HG03565 (cell line): ENCODE measurements at regions not wholly inside any gene's neighbourhood (a gene's known extent, or its start where the extent isn't known, plus 50 kb on each side); places are given as distances from the start of the nearest gene placed in this dataset.
"Not testable (repeated sequence)": the region's sequence is repeated elsewhere in the genome, so short reads cannot be mapped to it uniquely, and the experiment has no call there.

Experiments
- ATAC-seq: cut with Tn5 transposase; IDR thresholded peaks from one replicate; pipeline ENCODE4 v1.9.1; 2021; ENCODE audit warnings: mild to moderate bottlenecking, moderate library complexity; ENCODE audit not compliant: unreplicated experiment

DNA sequence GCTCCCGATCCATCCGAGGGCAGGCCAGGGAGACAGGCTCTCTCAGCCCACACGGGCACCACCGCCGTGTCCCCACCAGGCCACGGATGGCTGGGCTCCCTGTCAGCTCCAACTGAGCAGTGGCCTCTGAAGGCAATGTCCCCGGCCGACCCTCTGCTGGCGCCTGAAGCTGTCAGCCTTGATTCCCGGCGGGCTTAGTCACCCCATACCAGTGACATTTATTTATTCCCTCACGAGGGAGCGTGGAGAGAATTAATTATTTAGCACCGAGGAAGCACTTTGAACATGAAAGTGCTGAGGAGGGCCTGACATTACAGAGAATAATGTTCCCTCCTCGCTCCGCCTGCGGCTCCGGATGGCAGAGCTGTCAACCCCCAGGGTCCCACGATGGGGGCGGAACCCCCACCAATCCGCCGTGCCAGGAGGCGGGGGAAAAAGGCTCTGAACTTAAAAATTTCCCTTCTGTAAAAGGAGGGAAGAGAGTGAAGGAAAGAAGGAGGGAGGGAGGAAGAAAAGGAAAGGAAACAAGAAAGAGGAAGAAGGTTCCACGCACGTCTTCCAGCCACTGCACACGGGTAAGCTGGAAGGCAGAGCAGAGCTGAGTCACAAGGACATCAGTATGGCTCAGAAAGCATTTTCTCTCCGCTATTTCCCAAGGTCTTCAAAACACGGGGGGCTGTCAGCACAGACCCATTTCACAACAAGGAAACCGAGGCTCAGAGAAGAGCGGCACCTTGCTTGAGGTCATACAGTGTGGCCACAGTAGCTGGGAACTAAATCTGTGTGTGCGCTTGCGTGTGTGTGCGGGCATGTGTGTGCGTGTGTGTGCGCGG, 108.7 kb upstream of the NCOR2 start:
- ATAC-seq, result no peak

DNA sequence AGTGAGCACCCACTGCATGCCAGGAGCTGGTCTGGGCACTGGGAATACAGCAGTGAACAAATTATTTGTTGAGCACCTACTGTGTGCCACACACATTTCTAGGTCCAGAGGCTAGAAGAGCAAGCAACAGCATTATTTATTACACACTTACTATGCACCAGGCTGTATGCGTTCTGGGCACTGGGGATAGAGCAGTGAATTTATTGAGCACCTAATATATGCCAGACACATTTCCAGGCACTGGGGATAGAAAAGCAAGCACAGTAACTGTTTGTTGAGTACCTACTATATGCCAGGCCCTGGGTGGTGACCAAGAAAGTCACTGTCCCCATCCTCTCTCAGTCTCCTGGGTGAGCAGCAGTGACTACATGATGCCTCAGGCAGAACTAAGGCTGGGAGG, 107.5 kb upstream of the NCOR2 start:
- no peak for ATAC-seq

DNA sequence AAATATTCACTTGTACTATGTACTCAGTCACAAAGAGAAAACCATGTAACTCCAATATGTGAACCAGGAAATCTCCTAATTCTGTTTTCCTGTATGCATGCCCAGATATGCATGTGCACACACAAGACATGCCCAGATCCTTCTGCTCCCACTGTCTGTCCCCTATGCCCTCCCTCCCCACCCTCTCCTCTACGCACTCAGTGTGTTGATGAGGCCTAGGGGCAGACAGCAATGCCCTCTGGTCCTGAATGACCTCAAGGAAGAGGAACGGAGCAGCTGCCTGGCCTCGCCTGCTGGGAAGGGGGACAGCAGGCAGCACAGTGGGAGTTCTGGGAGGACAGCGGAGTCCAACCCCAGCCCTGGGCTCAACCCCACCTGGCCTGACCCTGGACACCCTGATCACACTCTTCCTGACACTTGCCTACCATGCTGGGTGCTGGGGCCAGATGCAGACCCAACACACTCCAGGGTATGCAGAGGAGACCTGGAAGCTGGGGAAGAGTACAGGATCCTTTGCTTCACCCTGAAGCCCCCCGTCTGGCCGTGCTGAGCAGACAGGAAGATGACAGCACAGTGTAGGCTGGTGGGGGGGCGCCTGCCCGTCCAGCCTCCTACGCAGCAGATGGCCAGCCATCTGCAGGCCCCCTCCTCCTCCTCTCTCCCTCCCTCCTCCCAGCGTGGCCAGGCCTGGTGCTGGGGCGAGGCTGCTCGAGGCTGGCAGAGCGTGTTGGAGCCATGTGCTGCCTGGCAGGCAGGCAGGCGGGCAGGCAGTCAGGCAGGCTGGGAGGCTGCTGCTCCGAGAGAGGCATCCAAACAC, 106.6 kb upstream of the NCOR2 start:
- ATAC-seq, result no peak

GRCh38 chr12:124669271-124669721, 101.9 kb upstream of the NCOR2 start:
- not testable (repeated sequence) for ATAC-seq

- no peak for ATAC-seq
Observed at GRCh38 chr12:124668602-124669001, 101.2 kb upstream of the NCOR2 start.

DNA sequence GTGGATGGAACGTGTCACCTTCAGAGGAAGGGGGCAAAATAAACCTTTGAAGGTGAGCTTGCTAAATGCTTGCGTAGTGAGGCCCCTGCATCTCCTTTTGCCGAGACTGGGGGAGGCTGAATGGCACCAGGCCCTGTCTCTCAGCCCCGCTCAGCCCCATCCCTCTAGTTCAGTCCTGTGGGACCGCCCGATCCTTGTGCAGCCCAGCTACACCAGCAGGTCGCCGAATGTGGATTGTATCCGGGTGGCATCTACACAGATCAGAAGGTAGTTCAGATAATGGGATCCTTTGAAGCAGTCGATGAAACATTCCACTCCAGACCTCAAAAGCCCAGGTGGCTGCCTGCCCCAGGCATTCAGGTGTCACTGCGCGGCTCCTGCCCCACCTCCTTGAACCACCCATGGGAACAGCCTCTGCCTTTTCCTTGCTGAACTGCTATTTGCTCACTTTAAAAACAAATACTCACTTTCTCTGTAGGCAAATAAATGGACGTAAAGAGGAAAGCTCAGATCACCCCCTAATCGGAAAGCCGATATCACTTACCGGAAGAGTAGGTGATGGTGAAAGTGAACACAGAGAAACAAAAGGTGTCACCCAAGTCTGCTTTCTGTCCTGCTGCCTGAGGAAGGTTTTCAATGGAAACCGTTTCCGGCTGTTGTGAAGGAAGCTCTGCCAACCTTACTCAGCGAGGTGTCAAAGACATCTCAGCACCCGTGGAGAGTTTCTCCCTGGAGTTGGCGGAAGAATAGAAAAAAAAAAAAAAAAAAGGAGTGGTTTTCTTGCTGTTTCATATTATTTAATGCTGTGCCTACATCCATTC, 100.3 kb upstream of the NCOR2 start:
- no peak for ATAC-seq

DNA sequence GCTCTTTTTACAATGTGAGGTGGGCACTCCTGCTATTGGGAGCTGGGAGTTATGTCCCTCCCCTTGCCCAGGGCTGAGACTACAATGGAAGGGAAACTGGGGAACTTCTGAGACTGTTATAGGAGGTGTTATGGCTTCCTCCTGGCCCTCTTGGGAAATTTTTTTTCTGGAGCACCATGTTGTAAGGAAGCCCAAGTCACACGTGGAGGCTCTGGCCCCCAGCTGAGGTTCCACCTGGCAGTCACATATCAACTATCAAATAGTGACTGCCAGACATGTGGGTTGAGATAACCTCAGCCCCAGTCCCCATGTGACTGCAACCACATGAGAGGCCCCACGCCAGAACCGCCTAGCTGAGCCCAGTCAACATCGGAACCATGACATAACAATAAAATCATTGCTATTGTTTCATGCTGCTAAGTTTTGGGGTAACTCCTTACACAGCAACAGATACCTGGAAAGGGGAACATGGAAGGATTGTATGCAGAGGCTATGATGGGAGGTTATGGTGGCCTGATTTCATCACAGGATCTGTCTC, 99.4 kb upstream of the NCOR2 start:
- ATAC-seq, result no peak

DNA sequence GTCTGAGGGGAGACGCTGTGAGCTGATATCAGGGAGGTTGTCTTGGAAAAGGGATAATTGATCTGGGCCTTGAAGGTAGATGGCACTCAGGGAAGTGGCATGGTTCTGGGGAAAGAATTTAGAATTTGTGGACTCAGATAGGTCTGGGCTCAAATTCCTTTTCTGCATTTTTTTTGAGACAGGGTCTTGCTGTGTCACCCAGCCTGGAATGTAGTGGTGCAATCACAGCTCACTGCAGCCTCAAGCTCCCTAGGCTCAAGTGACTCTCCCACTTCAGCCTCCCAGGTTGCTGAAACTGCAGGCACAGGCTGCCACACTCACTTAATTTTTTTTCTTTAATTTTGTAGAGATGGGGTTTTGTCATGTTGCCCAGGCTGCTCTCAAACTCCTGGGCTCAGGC, 98.1 kb upstream of the NCOR2 start:
- ATAC-seq, result no peak

- no peak for ATAC-seq
Observed at GRCh38 chr12:124664395-124665111, 97.1 kb upstream of the NCOR2 start.

DNA sequence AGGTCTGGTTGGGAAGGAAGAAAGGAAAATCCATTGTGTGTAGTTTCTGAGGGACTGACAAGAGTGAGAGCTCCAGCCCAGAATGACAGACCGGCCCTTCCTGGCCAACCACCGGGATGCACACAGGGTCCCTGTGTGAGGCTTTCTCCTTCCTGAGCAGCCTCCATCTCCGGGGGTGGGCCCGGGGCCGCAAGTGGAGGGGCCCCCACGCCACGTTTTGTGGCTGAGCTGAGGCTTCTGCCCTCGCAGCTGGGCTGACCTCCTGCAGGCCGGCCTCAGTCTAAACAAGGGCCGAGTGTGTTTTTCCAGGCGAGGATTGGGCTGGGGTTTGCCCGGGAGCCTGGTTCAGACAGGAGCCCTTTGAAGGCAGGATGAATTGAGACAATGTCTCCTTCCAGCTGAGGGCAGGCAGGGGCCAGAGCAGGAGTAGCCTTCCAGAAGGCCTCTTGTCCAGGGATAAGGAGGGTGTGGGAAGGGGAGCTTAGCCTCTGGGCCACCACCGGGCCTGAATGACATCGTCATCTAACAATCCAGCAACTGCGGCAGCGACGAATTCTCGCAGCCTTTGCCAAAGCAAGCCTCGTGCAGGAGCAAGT, 96.5 kb upstream of the NCOR2 start:
- no peak for ATAC-seq

- ATAC-seq, result no peak
Observed at GRCh38 chr12:124663206-124663605, 95.8 kb upstream of the NCOR2 start.

GRCh38 chr12:124661341-124661740, 93.9 kb upstream of the NCOR2 start:
- no peak for ATAC-seq

- ATAC-seq, result no peak
Observed at GRCh38 chr12:124660851-124661250, 93.4 kb upstream of the NCOR2 start.

DNA sequence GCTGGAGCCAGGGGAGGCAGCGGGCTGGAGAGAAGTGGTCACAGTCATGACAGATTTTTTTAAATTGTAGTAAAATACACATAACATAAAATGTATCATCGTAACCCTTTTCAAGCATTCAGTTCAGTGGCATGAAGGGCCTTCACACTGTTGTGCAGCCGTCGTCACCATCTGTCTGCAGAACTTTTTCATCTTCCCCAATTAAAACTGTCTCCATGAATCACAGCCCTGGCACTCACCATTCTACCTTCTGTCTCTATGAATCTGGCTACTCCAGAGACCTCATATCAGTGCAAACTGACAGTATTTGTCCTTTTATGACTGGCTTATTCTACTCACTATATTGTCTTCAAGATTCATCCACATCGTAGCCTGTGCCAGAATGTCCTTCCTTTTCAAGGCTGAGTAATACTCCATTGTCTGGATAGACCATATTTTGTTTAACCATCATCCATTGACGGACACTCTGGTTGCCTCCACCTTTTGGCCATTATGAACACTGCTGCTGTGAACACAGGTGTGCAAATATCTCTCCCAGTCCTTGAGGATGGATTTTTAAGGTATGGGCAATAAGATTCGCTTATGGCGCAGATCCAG, 91.5 kb upstream of the NCOR2 start:
- ATAC-seq, result no peak

- no peak for ATAC-seq
Observed at GRCh38 chr12:124658302-124658701, 90.9 kb upstream of the NCOR2 start.

DNA sequence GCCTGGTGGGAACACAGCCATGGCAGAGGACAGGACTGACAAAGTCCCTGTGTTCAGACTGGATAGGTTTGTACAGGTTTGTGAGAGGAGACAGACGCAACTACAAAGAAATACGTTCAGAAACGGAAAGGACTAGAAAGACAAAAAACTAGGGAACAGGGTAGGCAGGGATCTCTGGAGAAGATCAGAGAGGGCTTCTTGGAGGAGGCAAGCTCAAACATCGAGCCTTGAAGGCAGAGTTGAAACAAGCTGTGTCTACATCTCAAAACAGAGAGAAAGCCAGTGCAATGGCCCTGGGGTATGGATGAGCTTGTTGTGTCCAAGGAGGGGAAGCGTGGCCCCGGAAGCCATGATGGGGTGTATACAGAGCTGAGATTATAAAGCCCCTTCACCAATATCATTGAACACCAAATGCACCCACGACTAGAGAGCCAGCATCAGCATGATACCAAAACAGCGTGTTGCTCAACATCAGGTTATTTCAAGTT, 89.6 kb upstream of the NCOR2 start:
- no peak for ATAC-seq

DNA sequence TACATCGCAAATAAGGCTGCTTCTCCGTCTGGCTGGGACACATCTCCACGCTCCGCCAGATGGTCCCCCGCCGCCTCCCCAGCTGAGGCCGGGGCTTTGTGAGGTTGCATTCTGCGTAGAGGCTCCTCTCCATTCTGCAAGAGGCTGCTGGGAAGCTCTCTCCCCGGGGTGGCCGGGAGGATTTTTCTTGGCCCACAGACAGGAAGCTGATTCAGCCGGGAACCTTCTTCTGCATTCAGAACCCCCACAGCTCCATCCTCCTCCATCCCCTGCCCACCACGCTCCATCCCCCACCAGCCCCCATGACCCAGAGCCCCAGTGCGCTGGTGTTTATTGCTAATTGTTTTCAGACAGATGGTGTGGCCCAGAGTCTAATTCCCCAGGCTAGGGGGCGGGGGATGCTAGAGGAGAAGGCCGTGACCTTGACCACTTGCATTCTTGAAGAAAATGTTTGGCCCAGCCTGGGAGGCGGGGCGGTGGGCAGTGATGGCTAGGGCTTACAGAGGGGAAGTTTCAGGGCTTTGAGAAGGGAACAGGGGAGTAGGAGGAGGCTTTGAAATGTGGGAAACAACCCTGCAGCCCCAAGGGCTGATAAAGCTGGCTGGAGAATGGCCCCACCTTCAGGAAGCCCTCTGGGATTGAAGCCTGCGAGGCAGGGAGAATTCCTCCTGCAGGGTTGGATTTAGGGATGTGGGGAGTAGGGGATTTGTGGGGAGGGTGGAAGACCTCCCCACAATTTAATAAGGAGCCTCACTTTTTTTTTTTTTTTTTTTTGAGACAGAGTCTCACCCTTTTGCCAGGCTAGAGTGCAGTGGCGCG, 88.5 kb upstream of the NCOR2 start:
- ATAC-seq, result no peak

DNA sequence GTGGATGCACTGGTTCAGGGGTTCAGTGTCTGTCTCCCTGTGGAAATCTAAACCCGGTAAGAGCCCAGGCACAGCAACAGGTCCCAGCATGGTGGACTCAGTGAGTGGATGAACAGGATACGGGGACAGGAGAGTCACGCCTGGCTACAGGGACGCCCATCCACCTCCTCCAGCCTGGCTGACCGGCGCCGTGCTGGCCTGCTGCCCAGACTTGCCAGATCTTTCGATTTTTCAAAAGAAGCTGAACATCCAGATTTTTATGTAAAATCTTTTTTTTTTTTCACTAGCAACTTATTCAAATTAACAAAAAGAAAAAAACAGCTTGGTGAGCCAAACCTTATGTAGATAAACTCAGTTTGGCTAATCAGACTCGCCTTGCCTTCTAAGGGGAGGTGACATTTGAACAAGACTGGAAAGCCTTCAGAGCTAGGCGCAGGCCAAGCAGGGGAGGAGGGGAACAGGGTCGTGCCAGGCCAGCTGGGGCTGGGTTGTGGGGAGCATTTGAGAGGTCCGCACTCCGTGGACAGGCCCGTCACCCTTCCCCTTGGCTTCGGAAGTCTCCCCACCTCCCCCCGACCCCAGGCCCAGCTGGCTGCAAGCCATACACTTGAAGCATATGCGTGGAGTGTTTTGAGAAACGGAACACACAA, 87.8 kb upstream of the NCOR2 start:
- ATAC-seq, result no peak
